ACC112 (cell line): ENCODE measurements at regions not wholly inside any gene's neighbourhood (a gene's known extent, or its start where the extent isn't known, plus 50 kb on each side); places are given as distances from the start of the nearest gene placed in this dataset.
"Not testable (repeated sequence)": the region's sequence is repeated elsewhere in the genome, so short reads cannot be mapped to it uniquely, and the experiment has no call there.

ENCODE experiments used
- H2AFZ ChIP-seq: fragments of 200-600 bp; sonication (generic); one replicate; pipeline ENCODE4 v1.6.0; 2017; ENCODE audit warnings: antibody characterized with exemption, low read length; ENCODE audit not compliant: unreplicated experiment
- H3K27ac ChIP-seq: fragments of 200-600 bp; sonication (generic); 2 replicates; pipeline ENCODE4 v1.5.1; 2014; ENCODE audit warnings: low read depth, mild to moderate bottlenecking, antibody characterized with exemption, low read length, moderate library complexity
- H3K27me3 ChIP-seq: fragments of 200-600 bp; sonication (generic); 2 replicates; pipeline ENCODE4 v1.6.1; 2014; ENCODE audit warnings: mild to moderate bottlenecking, antibody characterized with exemption, low read length, moderate library complexity, mixed read lengths; ENCODE audit not compliant: insufficient read depth
- H3K36me3 ChIP-seq: fragments of 200-600 bp; sonication (generic); 2 replicates; pipeline ENCODE4 v1.6.1; 2016; ENCODE audit warnings: mild to moderate bottlenecking, antibody characterized with exemption, low read length, moderate library complexity, mixed read lengths; ENCODE audit not compliant: insufficient read depth
- H3K4me1 ChIP-seq: fragments of 200-600 bp; sonication (generic); one replicate; pipeline ENCODE4 v1.6.1; 2016; ENCODE audit warnings: low read length, mixed read lengths; ENCODE audit not compliant: insufficient read depth, unreplicated experiment, control insufficient read depth
- H3K4me3 ChIP-seq: fragments of 200-600 bp; sonication (generic); 2 replicates; pipeline ENCODE4 v1.5.1; 2014; ENCODE audit warnings: mild to moderate bottlenecking, low read depth, low read length
- H3K79me2 ChIP-seq: fragments of 200-600 bp; sonication (generic); one replicate; pipeline ENCODE4 v1.6.0; 2016; ENCODE audit warnings: low read length; ENCODE audit not compliant: control insufficient read depth, unreplicated experiment, insufficient read depth

GRCh38 chr2:12558519-12558918, 158.2 kb upstream of the TRIB2 start:
- Histone ChIP-seq H3K4me3 (no peak overlapping the region), H2AFZ (no peak overlapping the region), H3K4me1 (peaks cover 27% of the 10 kb centered on the region), H3K79me2 (no peaks in the 10 kb centered on the region), H3K27me3 (no peaks in the 10 kb centered on the region), H3K27ac (no peak overlapping the region), H3K36me3 (no peaks in the 10 kb centered on the region)

- H3K79me2 ChIP-seq, result no peaks in the 10 kb centered on the region
- no peaks in the 10 kb centered on the region for H3K36me3 ChIP-seq
- no peaks in the 10 kb centered on the region for H3K27me3 ChIP-seq
- H2AFZ ChIP-seq, result no peak overlapping the region
- peaks cover 16% of the 10 kb centered on the region for H3K4me1 ChIP-seq
- H3K4me3 ChIP-seq, result no peak overlapping the region
- H3K27ac ChIP-seq, result no peak overlapping the region
Measured at GRCh38 chr2:12560618-12561017, 156.1 kb upstream of the TRIB2 start.

- no peak overlapping the region for H2AFZ ChIP-seq
- no peaks in the 10 kb centered on the region for H3K27me3 ChIP-seq
- H3K79me2 ChIP-seq, result no peaks in the 10 kb centered on the region
- H3K4me1 ChIP-seq, result no peaks in the 10 kb centered on the region
- H3K36me3 ChIP-seq, result no peaks in the 10 kb centered on the region
- no peak overlapping the region for H3K4me3 ChIP-seq
- no peak overlapping the region for H3K27ac ChIP-seq
Measured at GRCh38 chr2:12567411-12567810, 149.3 kb upstream of the TRIB2 start.

GRCh38 chr2:12569510-12569909, 147.2 kb upstream of the TRIB2 start:
- H3K36me3 ChIP-seq, H3K79me2 ChIP-seq, H3K4me1 ChIP-seq, H3K27ac ChIP-seq, H3K27me3 ChIP-seq, H2AFZ ChIP-seq, H3K4me3 ChIP-seq: not testable (repeated sequence)

- H2AFZ ChIP-seq, H3K36me3 ChIP-seq, H3K4me1 ChIP-seq, H3K79me2 ChIP-seq, H3K27me3 ChIP-seq, H3K27ac ChIP-seq, H3K4me3 ChIP-seq: not testable (repeated sequence)
Measured at GRCh38 chr2:12569929-12570328, 146.8 kb upstream of the TRIB2 start.

- Histone ChIP-seq H3K4me1 (no peaks in the 10 kb centered on the region), H3K27ac (no peak overlapping the region), H3K79me2 (no peaks in the 10 kb centered on the region), H3K27me3 (no peaks in the 10 kb centered on the region), H3K36me3 (no peaks in the 10 kb centered on the region), H3K4me3 (no peak overlapping the region), H2AFZ (no peak overlapping the region)
Measured at GRCh38 chr2:12577091-12577490, 139.6 kb upstream of the TRIB2 start.

GRCh38 chr2:12577567-12578253, 139.0 kb upstream of the TRIB2 start:
- Histone ChIP-seq H3K4me3 (no peak overlapping the region), H3K36me3 (no peaks in the 10 kb centered on the region), H2AFZ (no peak overlapping the region)

GRCh38 chr2:12579018-12579417, 137.7 kb upstream of the TRIB2 start:
- Histone ChIP-seq H3K36me3 (no peaks in the 10 kb centered on the region), H3K4me3 (no peak overlapping the region), H3K27ac (no peak overlapping the region), H3K79me2 (no peaks in the 10 kb centered on the region), H3K27me3 (no peaks in the 10 kb centered on the region), H2AFZ (no peak overlapping the region), H3K4me1 (no peaks in the 10 kb centered on the region)

More at GRCh38 chr2:12577567-12578253, 139.0 kb upstream of the TRIB2 start:
- Histone ChIP-seq H3K4me1 (no peaks in the 10 kb centered on the region), H3K79me2 (no peaks in the 10 kb centered on the region), H3K27me3 (no peaks in the 10 kb centered on the region), H3K27ac (no peak overlapping the region)

- Histone ChIP-seq H3K36me3 (no peaks in the 10 kb centered on the region), H3K4me1 (peaks cover 14% of the 10 kb centered on the region), H3K27me3 (no peaks in the 10 kb centered on the region), H3K79me2 (no peaks in the 10 kb centered on the region), H3K27ac (no peak overlapping the region), H3K4me3 (no peak overlapping the region), H2AFZ (no peak overlapping the region)
Measured at GRCh38 chr2:12584338-12584737, 132.4 kb upstream of the TRIB2 start.

GRCh38 chr2:12585784-12586183, 131.0 kb upstream of the TRIB2 start:
- Histone ChIP-seq H3K27me3 (no peaks in the 10 kb centered on the region), H3K36me3 (no peaks in the 10 kb centered on the region), H3K4me3 (no peak overlapping the region), H2AFZ (no peak overlapping the region), H3K27ac (no peak overlapping the region), H3K79me2 (no peaks in the 10 kb centered on the region), H3K4me1 (peaks cover 14% of the 10 kb centered on the region)

- H3K27me3 ChIP-seq, result no peaks in the 10 kb centered on the region
- H3K36me3 ChIP-seq, result no peaks in the 10 kb centered on the region
- peaks cover 14% of the 10 kb centered on the region for H3K4me1 ChIP-seq
- H3K27ac ChIP-seq, result no peak overlapping the region
- H3K4me3 ChIP-seq, result no peak overlapping the region
- no peaks in the 10 kb centered on the region for H3K79me2 ChIP-seq
- H2AFZ ChIP-seq, result no peak overlapping the region
Measured at GRCh38 chr2:12587228-12587627, 129.5 kb upstream of the TRIB2 start.
